22Rv1 (cell line): ENCODE measurements at regions not wholly inside any gene's neighbourhood (a gene's known extent, or its start where the extent isn't known, plus 50 kb on each side); places are given as distances from the start of the nearest gene placed in this dataset.
A peak's percentile ranks its signal among the peaks of the same experiment; 100 is the strongest.

Source experiments
- CTCF ChIP-seq: fragments of 450-650 bp; IDR thresholded peaks from 2 replicates; pipeline ENCODE4 v1.5.1; 2017; ENCODE audit warnings: mild to moderate bottlenecking
- ZFX ChIP-seq: fragments of 450-650 bp; IDR thresholded peaks from 2 replicates; pipeline ENCODE4 v1.6.1; 2017; ENCODE audit warnings: antibody characterized with exemption, borderline replicate concordance

GRCh38 chr2:121076885-121077549 is 208.0 kb downstream of the TFCP2L1 start:
- peak; percentile 88 for TF ChIP-seq CTCF
- no peak for TF ChIP-seq ZFX
